Endodermal cell (in vitro differentiated cells): ENCODE measurements at regions not wholly inside any gene's neighbourhood (a gene's known extent, or its start where the extent isn't known, plus 50 kb on each side); places are given as distances from the start of the nearest gene placed in this dataset.

Experiments used
- DNase-seq: peaks from one replicate; pipeline ENCODE4 v3.0.0-alpha.2; 2017
- H3K27ac ChIP-seq: 2 replicates; pipeline ENCODE4 v1.5.1; 2013; ENCODE audit warnings: mild to moderate bottlenecking, low read depth, low read length, moderate library complexity
- H3K27me3 ChIP-seq: 2 replicates; pipeline ENCODE4 v1.6.1; 2013; ENCODE audit warnings: mild to moderate bottlenecking, low read length, moderate library complexity; ENCODE audit not compliant: insufficient read depth, control insufficient read depth, poor library complexity, severe bottlenecking
- H3K36me3 ChIP-seq: 2 replicates; pipeline ENCODE4 v1.7.0; 2013; ENCODE audit warnings: mild to moderate bottlenecking, low read length, moderate library complexity; ENCODE audit not compliant: control insufficient read depth, insufficient read depth
- H3K4me1 ChIP-seq: one replicate; pipeline ENCODE4 v1.7.0; 2013; ENCODE audit warnings: low read length; ENCODE audit not compliant: control insufficient read depth, insufficient read depth
- H3K4me3 ChIP-seq: 2 replicates; pipeline ENCODE4 v1.5.1; 2013; ENCODE audit warnings: mild to moderate bottlenecking, low read length, moderate library complexity
- H3K9ac ChIP-seq: 2 replicates; pipeline ENCODE4 v1.6.1; 2013; ENCODE audit warnings: mild to moderate bottlenecking, low read length, moderate library complexity; ENCODE audit not compliant: poor library complexity, severe bottlenecking; ENCODE audit errors: extremely low read depth
- H3K9me3 ChIP-seq: 2 replicates; pipeline ENCODE4 v1.6.1; 2013; ENCODE audit warnings: mild to moderate bottlenecking, low read length, moderate library complexity; ENCODE audit not compliant: control insufficient read depth
- H3K27ac Mint-ChIP-seq: 2 replicates; pipeline ENCODE4 v1.8.0; 2020; ENCODE audit warnings: mixed read lengths
- H3K27me3 Mint-ChIP-seq: 2 replicates; pipeline ENCODE4 v1.8.0; 2021; ENCODE audit warnings: mild to moderate bottlenecking, mixed read lengths; ENCODE audit not compliant: insufficient read depth
- H3K36me3 Mint-ChIP-seq: 2 replicates; pipeline ENCODE4 v1.8.0; 2020; ENCODE audit warnings: low read depth, mixed read lengths
- H3K4me1 Mint-ChIP-seq: 2 replicates; pipeline ENCODE4 v1.8.0; 2020; ENCODE audit warnings: mixed read lengths
- H3K4me3 Mint-ChIP-seq: 2 replicates; pipeline ENCODE4 v1.8.0; 2020; ENCODE audit warnings: mild to moderate bottlenecking, moderate library complexity, mixed read lengths
- H3K9me3 Mint-ChIP-seq: 2 replicates; pipeline ENCODE4 v1.8.0; 2020; ENCODE audit warnings: mild to moderate bottlenecking, mixed read lengths
- WGBS, 2 experiments: methylation state at CpG; one replicate each; pipeline versions ENCODE4 v1.1.5 to v1.1.7; 2013; ENCODE audit warnings: missing lambda C conversion rate in 2 of 2, mixed read lengths in 1 of 2; ENCODE audit not compliant: insufficient coverage in 1 of 2, insufficient read length in 1 of 2; 5-methylcytosine and 5-hydroxymethylcytosine counted together
- TF ChIP-seq, protein P1 (sequence below): fragments of 200-600 bp; sonication (generic); conservative IDR thresholded peaks from 2 replicates; pipeline ENCODE4 v1.5.0; 2021; ENCODE audit warnings: antibody characterized with exemption, mild to moderate bottlenecking

DNA sequence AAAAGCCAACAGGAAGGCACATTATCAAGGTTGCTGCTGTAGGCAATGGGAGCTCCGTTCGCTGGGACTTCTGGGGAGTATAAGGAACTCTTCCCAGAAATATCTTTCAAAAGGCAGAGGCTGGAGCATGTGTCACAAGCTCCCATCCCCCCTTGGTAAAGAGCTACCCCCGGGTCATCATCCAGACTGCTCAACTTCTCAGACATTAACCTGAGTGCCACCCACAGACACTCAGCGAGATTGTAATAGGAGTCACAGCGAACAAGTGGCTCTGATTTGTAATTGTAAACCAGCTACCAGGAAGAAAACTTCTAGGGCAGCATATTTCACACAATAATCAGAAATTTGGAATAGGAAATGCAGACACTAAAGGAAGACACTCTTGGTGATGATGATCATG, 290.2 kb upstream of the PARD3B start:
- Mint-ChIP-seq H3K27ac (no peak overlapping the region), H3K27me3 (peaks cover 11% of the 10 kb centered on the region), H3K9me3 (no peaks in the 10 kb centered on the region), H3K4me1 (peaks cover 25% of the 10 kb centered on the region), H3K36me3 (no peaks in the 10 kb centered on the region), H3K4me3 (no peak overlapping the region)
- H3K4me3 ChIP-seq: no peak overlapping the region
- no peaks in the 10 kb centered on the region for H3K27me3 ChIP-seq
- H3K9me3 ChIP-seq: no peaks in the 10 kb centered on the region
- no peak for DNase-seq
- no peak overlapping the region for H3K27ac ChIP-seq
- TF ChIP-seq, protein P1, sequence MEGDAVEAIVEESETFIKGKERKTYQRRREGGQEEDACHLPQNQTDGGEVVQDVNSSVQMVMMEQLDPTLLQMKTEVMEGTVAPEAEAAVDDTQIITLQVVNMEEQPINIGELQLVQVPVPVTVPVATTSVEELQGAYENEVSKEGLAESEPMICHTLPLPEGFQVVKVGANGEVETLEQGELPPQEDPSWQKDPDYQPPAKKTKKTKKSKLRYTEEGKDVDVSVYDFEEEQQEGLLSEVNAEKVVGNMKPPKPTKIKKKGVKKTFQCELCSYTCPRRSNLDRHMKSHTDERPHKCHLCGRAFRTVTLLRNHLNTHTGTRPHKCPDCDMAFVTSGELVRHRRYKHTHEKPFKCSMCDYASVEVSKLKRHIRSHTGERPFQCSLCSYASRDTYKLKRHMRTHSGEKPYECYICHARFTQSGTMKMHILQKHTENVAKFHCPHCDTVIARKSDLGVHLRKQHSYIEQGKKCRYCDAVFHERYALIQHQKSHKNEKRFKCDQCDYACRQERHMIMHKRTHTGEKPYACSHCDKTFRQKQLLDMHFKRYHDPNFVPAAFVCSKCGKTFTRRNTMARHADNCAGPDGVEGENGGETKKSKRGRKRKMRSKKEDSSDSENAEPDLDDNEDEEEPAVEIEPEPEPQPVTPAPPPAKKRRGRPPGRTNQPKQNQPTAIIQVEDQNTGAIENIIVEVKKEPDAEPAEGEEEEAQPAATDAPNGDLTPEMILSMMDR: no peak
- H3K36me3 ChIP-seq: no peaks in the 10 kb centered on the region
- H3K9ac ChIP-seq: no peak overlapping the region
- 88 to 98% methylated on average over 3 to 5 of the region's 5 CpGs for WGBS, 2 experiments
- H3K4me1 ChIP-seq: peaks cover 6% of the 10 kb centered on the region

DNA sequence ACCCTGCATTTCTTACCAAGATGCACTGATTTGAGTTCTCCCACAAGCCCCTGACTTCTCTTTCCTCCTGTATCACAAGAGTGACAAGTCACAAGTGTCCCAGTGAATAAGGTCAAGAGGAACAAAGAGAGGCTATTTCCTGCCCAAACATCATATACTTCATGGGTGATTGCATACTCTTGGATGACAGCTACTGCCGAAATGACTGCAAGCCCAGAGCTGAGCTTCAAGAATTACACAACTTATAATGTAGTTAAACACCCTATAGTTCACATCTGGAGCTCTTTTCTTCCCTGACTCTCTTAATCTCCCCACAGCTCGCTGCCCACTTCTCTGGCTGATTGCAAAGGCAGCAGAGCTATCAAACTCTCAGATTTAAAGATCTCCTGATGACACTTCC, 289.7 kb upstream of the PARD3B start:
- no peaks in the 10 kb centered on the region for H3K9me3 ChIP-seq
- no peaks in the 10 kb centered on the region for H3K27me3 ChIP-seq
- Mint-ChIP-seq H3K36me3 (no peaks in the 10 kb centered on the region), H3K4me1 (peaks cover 29% of the 10 kb centered on the region), H3K27ac (no peak overlapping the region), H3K27me3 (peaks cover 11% of the 10 kb centered on the region), H3K4me3 (no peak overlapping the region), H3K9me3 (no peaks in the 10 kb centered on the region)
- H3K4me3 ChIP-seq: no peak overlapping the region
- H3K36me3 ChIP-seq: no peaks in the 10 kb centered on the region
- TF ChIP-seq, protein P1: no peak
- no peak for DNase-seq
- no peak overlapping the region for H3K9ac ChIP-seq
- no peak overlapping the region for H3K27ac ChIP-seq
- H3K4me1 ChIP-seq: peaks cover 6% of the 10 kb centered on the region
- 83% methylated on average over 2 of the region's 2 CpGs; no CpG with 5 or more reads in 1 of the 2 experiments for WGBS, 2 experiments

DNA sequence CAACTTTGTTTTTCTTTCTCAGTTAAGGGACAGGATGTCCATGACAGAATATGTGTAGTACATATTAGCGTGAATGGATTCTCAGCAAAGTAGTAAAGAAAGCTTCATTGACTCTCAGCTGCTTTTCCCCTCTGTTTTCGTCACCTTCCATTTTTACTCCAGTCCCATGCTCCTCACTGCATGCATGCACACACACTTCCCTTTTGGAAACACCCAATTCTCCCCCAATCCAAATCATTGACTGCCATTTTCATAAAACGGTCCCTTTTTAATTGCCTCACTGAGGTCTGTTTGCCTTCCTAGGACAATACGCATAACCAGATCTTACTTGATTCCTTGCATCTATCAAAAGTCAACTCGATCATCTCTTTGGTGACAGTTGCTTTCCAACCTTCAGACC, 287.5 kb upstream of the PARD3B start:
- Histone ChIP-seq H3K27ac (no peak overlapping the region), H3K36me3 (no peaks in the 10 kb centered on the region), H3K9ac (no peak overlapping the region), H3K4me3 (no peak overlapping the region), H3K9me3 (no peaks in the 10 kb centered on the region), H3K4me1 (peaks cover 6% of the 10 kb centered on the region), H3K27me3 (no peaks in the 10 kb centered on the region)
- DNase-seq: no peak
- H3K27ac Mint-ChIP-seq: no peak overlapping the region
- TF ChIP-seq, protein P1: no peak
- WGBS, 2 experiments: 91 to 94% methylated on average over 5 of the region's 5 CpGs
- peaks cover 8% of the 10 kb centered on the region for H3K27me3 Mint-ChIP-seq
- no peaks in the 10 kb centered on the region for H3K9me3 Mint-ChIP-seq
- no peaks in the 10 kb centered on the region for H3K36me3 Mint-ChIP-seq
- H3K4me3 Mint-ChIP-seq: no peak overlapping the region
- peaks cover 37% of the 10 kb centered on the region for H3K4me1 Mint-ChIP-seq
